ENCODE measurements at regions not wholly inside any gene's neighbourhood (a gene's known extent, or its start where the extent isn't known, plus 50 kb on each side); places are given as distances from the start of the nearest gene placed in this dataset.

DNA sequence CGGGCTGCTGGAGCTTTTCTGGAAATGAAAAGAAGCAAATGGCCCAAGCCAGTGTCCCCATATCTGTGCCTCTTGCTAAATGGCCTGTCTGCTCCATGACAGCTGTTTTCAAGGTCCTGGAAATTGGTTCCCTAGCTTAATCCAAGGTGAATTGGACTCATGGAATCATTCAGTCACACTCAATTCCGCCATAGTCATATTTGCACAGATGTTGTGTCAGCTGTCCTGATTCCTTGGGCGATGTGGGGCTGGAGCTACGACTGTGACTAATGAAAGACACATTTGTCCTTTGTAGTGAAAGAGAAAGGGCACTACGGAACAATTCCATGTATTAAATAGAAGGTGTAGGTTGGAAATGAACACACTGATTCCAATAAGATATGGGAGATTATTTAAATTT lies 102.9 kb upstream of the MEGF10 start:
- TF ChIP-seq, protein P1, sequence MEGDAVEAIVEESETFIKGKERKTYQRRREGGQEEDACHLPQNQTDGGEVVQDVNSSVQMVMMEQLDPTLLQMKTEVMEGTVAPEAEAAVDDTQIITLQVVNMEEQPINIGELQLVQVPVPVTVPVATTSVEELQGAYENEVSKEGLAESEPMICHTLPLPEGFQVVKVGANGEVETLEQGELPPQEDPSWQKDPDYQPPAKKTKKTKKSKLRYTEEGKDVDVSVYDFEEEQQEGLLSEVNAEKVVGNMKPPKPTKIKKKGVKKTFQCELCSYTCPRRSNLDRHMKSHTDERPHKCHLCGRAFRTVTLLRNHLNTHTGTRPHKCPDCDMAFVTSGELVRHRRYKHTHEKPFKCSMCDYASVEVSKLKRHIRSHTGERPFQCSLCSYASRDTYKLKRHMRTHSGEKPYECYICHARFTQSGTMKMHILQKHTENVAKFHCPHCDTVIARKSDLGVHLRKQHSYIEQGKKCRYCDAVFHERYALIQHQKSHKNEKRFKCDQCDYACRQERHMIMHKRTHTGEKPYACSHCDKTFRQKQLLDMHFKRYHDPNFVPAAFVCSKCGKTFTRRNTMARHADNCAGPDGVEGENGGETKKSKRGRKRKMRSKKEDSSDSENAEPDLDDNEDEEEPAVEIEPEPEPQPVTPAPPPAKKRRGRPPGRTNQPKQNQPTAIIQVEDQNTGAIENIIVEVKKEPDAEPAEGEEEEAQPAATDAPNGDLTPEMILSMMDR (IDR thresholded peaks at IDR 0.05) = no peak
- TF ChIP-seq POLR2AphosphoS5 (IDR thresholded peaks at IDR 0.05) = no peak
- no peak for TF ChIP-seq POLR2A (IDR thresholded peaks at IDR 0.05)

Measured in stomach (tissue), 4 donors.